GM12873 (cell line): ENCODE measurements at regions not wholly inside any gene's neighbourhood (a gene's known extent, or its start where the extent isn't known, plus 50 kb on each side); places are given as distances from the start of the nearest gene placed in this dataset.

ENCODE experiments used
- CTCF ChIP-seq: IDR thresholded peaks from 2 replicates; pipeline ENCODE4 v1.5.1; 2012; ENCODE audit warnings: low read depth, mild to moderate bottlenecking, moderate library complexity, low read length, control low read depth; ENCODE audit not compliant: insufficient read depth; ENCODE audit errors: missing control alignments

GRCh38 chr4:26208237-26208994, 112.4 kb upstream of the RBPJ start:
- TF ChIP-seq CTCF: no peak

DNA sequence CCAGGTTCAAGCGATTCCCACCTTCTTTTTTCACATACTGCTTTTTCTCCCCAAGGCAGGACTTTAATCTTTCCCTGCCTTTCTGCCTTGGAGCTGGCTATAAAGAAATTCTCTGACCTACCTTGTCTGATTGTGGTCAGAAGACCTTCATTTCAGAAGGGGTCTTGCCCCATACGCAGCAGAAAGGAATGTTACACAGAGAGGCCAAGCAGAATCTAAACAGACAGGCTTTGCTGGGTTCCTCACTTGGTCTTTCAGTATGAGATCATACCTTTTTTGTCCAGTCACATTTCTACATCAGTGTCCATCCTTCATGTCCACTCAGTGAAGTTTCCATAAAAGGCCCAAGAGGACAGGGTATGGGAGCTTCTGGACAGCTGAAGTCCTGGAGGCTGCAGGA, 108.3 kb upstream of the RBPJ start:
- no peak for TF ChIP-seq CTCF

DNA sequence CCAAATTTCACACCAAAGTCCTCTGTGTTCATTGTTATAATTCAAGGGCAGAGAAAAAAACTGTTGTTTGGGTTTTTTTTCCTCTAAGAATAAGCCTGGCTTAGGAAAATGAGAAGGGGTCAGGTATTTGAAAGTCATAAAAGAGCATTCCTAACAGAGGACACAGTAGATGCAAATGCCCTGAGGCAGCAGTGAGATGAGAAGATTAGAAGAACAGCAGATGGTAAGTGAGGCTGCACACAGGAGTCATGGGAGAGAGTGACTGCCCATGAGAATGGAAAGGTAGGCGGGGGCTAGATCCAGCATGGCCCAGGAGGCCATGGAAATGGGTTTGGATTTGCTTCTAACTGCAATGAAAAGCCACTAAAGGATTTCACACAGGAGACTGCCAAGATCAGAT, 107.5 kb upstream of the RBPJ start:
- TF ChIP-seq CTCF: no peak

- TF ChIP-seq CTCF: no peak
Observed at GRCh38 chr4:26214994-26215393, 105.8 kb upstream of the RBPJ start.

GRCh38 chr4:26215725-26216124, 105.1 kb upstream of the RBPJ start:
- TF ChIP-seq CTCF: no peak

DNA sequence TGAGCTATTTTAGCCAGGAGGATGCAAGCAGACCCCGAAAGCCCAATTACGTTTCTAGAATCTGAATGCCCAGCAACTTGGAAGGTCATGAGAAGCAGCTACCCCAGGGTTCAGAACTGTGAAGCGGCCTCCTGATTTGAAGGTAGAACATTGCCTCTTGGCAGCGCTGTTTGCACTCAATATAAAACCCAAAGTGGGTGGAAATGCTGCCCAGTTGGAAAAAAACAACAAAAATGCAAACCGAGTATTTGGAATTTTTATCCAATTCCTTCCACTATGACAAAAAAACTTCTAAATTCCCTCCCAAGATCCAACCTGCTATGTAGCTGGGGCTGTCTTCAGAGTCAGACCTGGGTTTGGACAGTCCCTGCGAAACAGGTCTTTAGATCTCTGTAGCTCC, 103.3 kb upstream of the RBPJ start:
- no peak for TF ChIP-seq CTCF

DNA sequence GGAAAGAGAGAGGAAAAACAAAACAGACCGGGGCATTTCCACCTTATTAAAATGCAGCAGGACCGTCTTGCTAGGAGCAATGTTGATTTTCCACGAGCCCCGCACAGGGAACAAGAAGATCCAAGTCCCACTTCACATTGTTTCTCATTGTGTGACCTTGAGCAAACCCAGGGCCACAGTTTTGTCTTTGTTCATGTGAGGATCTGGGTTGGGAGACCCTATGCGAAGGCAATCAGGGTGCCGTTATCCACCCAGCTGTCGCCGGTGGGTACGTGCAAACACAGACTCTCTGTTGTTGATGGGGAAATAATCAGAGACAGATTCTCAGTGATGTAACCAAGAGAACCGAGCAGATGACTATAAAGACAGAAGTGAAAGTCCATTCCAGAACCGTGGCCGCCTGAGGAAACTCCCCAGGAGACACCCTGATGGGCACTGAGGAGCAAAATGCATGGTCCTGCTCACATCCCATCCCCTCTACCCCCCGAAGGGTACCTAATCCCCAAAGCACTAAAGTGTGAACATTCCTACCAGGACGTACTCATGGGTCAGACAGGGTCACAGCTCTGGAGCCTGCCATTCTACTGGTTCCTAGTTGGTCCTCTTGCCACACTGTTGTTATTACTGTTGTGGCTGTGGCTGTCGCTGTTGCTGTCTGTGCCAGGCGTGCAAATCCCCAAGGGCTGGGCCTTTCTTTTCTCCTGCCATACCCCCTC, 102.7 kb upstream of the RBPJ start:
- TF ChIP-seq CTCF: no peak
